Calu3 (cell line): ENCODE measurements at regions not wholly inside any gene's neighbourhood (a gene's known extent, or its start where the extent isn't known, plus 50 kb on each side); places are given as distances from the start of the nearest gene placed in this dataset.

Experiments used
- BruUV-seq: library from RNA; stranded (reverse); fragments of 400-500 nt; replicated peaks from 2 replicates; lab custom pipeline; 2021; lab: Mats Ljungman, UMichigan
- CTCF ChIA-PET: fragments of 300-600 bp; sonication (Branson Sonifier 250); formaldehyde crosslinking; loops from one replicate; lab custom pipeline; 2022; ENCODE audit warnings: antibody characterized with exemption; lab: Charles Lee
- DNase-seq: peaks from one replicate; pipeline ENCODE4 v3.0.0; 2022
- H3K27ac Mint-ChIP-seq: one replicate; pipeline ENCODE4 v1.8.0; 2022; ENCODE audit warnings: mixed read lengths; ENCODE audit not compliant: unreplicated experiment
- H3K27me3 Mint-ChIP-seq: one replicate; pipeline ENCODE4 v1.8.0; 2022; ENCODE audit warnings: mixed read lengths; ENCODE audit not compliant: unreplicated experiment
- H3K36me3 Mint-ChIP-seq: one replicate; pipeline ENCODE4 v1.8.0; 2022; ENCODE audit warnings: mild to moderate bottlenecking, moderate library complexity, mixed read lengths; ENCODE audit not compliant: insufficient read depth, unreplicated experiment
- H3K4me1 Mint-ChIP-seq: one replicate; pipeline ENCODE4 v1.8.0; 2022; ENCODE audit warnings: mild to moderate bottlenecking, low read depth, mixed read lengths; ENCODE audit not compliant: unreplicated experiment
- H3K4me3 Mint-ChIP-seq: one replicate; pipeline ENCODE4 v1.8.0; 2022; ENCODE audit warnings: mild to moderate bottlenecking, low read depth, moderate library complexity, mixed read lengths; ENCODE audit not compliant: unreplicated experiment
- H3K9me3 Mint-ChIP-seq: one replicate; pipeline ENCODE4 v1.8.0; 2022; ENCODE audit warnings: low read depth, mixed read lengths; ENCODE audit not compliant: unreplicated experiment
- CTCF ChIP-seq: fragments of 200-600 bp; IDR thresholded peaks from one replicate; pipeline ENCODE4 v1.8.0; 2022; ENCODE audit warnings: antibody characterized with exemption; ENCODE audit not compliant: unreplicated experiment
- intact Hi-C: fragments of 100-400 bp; cut with micrococcal nuclease; formaldehyde crosslinking; loops from one replicate; pipeline ENCODE4 v1.10.0; 2022; ENCODE audit not compliant: unreplicated experiment

- Mint-ChIP-seq H3K4me1 (no peaks in the 10 kb centered on the region), H3K4me3 (no peak overlapping the region), H3K9me3 (no peaks in the 10 kb centered on the region), H3K36me3 (no peaks in the 10 kb centered on the region), H3K27ac (no peak overlapping the region), H3K27me3 (peaks cover 13% of the 10 kb centered on the region)
- CTCF ChIA-PET: no interaction called here
- BruUV-seq: no TSS peak
- no peak for TF ChIP-seq CTCF
- intact Hi-C loops: no loop called here
- DNase-seq: no peak
Measured at GRCh38 chr20:20851385-20851784, 138.9 kb upstream of the RALGAPA2 start.

GRCh38 chr20:20850407-20850806, 138.0 kb upstream of the RALGAPA2 start:
- no TSS peak for BruUV-seq
- H3K27me3 Mint-ChIP-seq: peaks cover 13% of the 10 kb centered on the region
- TF ChIP-seq CTCF: no peak
- H3K36me3 Mint-ChIP-seq: no peaks in the 10 kb centered on the region
- CTCF ChIA-PET: no interaction called here
- H3K4me1 Mint-ChIP-seq: no peaks in the 10 kb centered on the region
- intact Hi-C loops: no loop called here
- H3K27ac Mint-ChIP-seq: no peak overlapping the region
- no peak for DNase-seq
- no peaks in the 10 kb centered on the region for H3K9me3 Mint-ChIP-seq
- H3K4me3 Mint-ChIP-seq: no peak overlapping the region

GRCh38 chr20:20849161-20849560, 136.7 kb upstream of the RALGAPA2 start:
- no peaks in the 10 kb centered on the region for H3K9me3 Mint-ChIP-seq
- H3K36me3 Mint-ChIP-seq: no peaks in the 10 kb centered on the region
- CTCF ChIA-PET: no interaction called here
- DNase-seq: no peak
- H3K4me3 Mint-ChIP-seq: no peak overlapping the region
- no peak for TF ChIP-seq CTCF
- no peak overlapping the region for H3K27ac Mint-ChIP-seq
- intact Hi-C loops: no loop called here
- peaks cover 13% of the 10 kb centered on the region for H3K27me3 Mint-ChIP-seq
- no peaks in the 10 kb centered on the region for H3K4me1 Mint-ChIP-seq
- no TSS peak for BruUV-seq

- no TSS peak for BruUV-seq
- Mint-ChIP-seq H3K27ac (no peak overlapping the region), H3K4me1 (no peaks in the 10 kb centered on the region), H3K9me3 (no peaks in the 10 kb centered on the region), H3K27me3 (peaks cover 9% of the 10 kb centered on the region), H3K36me3 (no peaks in the 10 kb centered on the region), H3K4me3 (no peak overlapping the region)
- no peak for TF ChIP-seq CTCF
- DNase-seq: no peak
- CTCF ChIA-PET: no interaction called here
- intact Hi-C loops: no loop called here
Measured at GRCh38 chr20:20847814-20848213, 135.4 kb upstream of the RALGAPA2 start.
